Peyer's patch (tissue), 4 donors: ENCODE measurements at regions not wholly inside any gene's neighbourhood (a gene's known extent, or its start where the extent isn't known, plus 50 kb on each side); places are given as distances from the start of the nearest gene placed in this dataset.

Source experiments
- POLR2A ChIP-seq, 2 donors: fragments of 450-650 bp; IDR thresholded peaks; one replicate each; pipeline ENCODE4 v1.5.1; 2017; ENCODE audit warnings: antibody characterized with exemption in 2 of 2, mild to moderate bottlenecking in 2 of 2, moderate library complexity in 2 of 2
- TF ChIP-seq, protein P1 (sequence below), 6 experiments: fragments of 450-650 bp in 4 of 6; fragments of 200-600 bp in 2 of 6; sonication (generic) in 1 of 6; IDR thresholded peaks; one replicate each; pipeline ENCODE4 v1.5.1; 2017 to 2019; ENCODE audit warnings: antibody characterized with exemption in 6 of 6, mild to moderate bottlenecking in 3 of 6, moderate library complexity in 1 of 6

DNA sequence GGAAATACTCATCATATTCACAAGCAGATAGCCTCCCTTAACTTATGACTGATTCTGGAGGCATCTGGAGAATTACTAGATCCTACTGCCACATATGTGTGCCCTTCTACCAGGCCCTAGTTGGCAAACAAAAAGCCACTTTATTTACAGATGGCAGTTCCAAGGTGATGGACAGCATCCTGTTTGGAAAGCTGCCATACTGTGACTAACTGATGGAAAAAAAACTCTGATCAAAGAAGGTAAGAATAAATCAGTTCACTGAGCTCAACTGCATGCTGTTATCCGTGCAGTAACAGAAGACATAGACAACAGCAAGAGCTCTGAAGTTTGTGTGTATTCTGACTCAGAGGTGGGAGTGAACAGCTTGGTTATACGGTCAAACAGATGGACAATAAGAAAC, 279.8 kb upstream of the POU5F2 start:
- TF ChIP-seq, protein P1, sequence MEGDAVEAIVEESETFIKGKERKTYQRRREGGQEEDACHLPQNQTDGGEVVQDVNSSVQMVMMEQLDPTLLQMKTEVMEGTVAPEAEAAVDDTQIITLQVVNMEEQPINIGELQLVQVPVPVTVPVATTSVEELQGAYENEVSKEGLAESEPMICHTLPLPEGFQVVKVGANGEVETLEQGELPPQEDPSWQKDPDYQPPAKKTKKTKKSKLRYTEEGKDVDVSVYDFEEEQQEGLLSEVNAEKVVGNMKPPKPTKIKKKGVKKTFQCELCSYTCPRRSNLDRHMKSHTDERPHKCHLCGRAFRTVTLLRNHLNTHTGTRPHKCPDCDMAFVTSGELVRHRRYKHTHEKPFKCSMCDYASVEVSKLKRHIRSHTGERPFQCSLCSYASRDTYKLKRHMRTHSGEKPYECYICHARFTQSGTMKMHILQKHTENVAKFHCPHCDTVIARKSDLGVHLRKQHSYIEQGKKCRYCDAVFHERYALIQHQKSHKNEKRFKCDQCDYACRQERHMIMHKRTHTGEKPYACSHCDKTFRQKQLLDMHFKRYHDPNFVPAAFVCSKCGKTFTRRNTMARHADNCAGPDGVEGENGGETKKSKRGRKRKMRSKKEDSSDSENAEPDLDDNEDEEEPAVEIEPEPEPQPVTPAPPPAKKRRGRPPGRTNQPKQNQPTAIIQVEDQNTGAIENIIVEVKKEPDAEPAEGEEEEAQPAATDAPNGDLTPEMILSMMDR (IDR thresholded peaks at IDR 0.05) = no peak
- TF ChIP-seq POLR2A (IDR thresholded peaks at IDR 0.05) = no peak
